T-helper 1 cell treated with Interleukin-12 subunit alpha and Interleukin-12 subunit beta and Interleukin-4 antibody, amounts not matched to agents 30 μg/mL and 1 μg/mL, for 36 hours (primary cell): ENCODE measurements at regions not wholly inside any gene's neighbourhood (a gene's known extent, or its start where the extent isn't known, plus 50 kb on each side); places are given as distances from the start of the nearest gene placed in this dataset.

Experiments
- H3K27ac Mint-ChIP-seq: one replicate; pipeline ENCODE4 v1.8.0; 2021; ENCODE audit warnings: mild to moderate bottlenecking, mixed read lengths
- H3K27me3 Mint-ChIP-seq: one replicate; pipeline ENCODE4 v1.8.0; 2021; ENCODE audit warnings: low read depth, mixed read lengths
- H3K36me3 Mint-ChIP-seq: one replicate; pipeline ENCODE4 v1.8.0; 2021; ENCODE audit warnings: low read depth, mixed read lengths
- H3K4me1 Mint-ChIP-seq: one replicate; pipeline ENCODE4 v1.8.0; 2021; ENCODE audit warnings: low read depth, mixed read lengths
- H3K4me3 Mint-ChIP-seq: one replicate; pipeline ENCODE4 v1.8.0; 2021; ENCODE audit warnings: mild to moderate bottlenecking, moderate library complexity, mixed read lengths
- H3K9me3 Mint-ChIP-seq: one replicate; pipeline ENCODE4 v1.8.0; 2021; ENCODE audit warnings: mixed read lengths

GRCh38 chr3:107247116-107247515, 130.1 kb upstream of the CCDC54 start:
- no peaks in the 10 kb centered on the region for H3K9me3 Mint-ChIP-seq
- H3K27me3 Mint-ChIP-seq, result peaks cover 3% of the 10 kb centered on the region
- no peak overlapping the region for H3K27ac Mint-ChIP-seq
- no peaks in the 10 kb centered on the region for H3K36me3 Mint-ChIP-seq
- no peaks in the 10 kb centered on the region for H3K4me1 Mint-ChIP-seq
- no peak overlapping the region for H3K4me3 Mint-ChIP-seq

GRCh38 chr3:107249132-107249531, 128.1 kb upstream of the CCDC54 start:
- H3K4me3 Mint-ChIP-seq, result no peak overlapping the region
- no peak overlapping the region for H3K27ac Mint-ChIP-seq
- H3K36me3 Mint-ChIP-seq, result no peaks in the 10 kb centered on the region
- H3K4me1 Mint-ChIP-seq, result no peaks in the 10 kb centered on the region
- no peaks in the 10 kb centered on the region for H3K9me3 Mint-ChIP-seq
- H3K27me3 Mint-ChIP-seq, result no peaks in the 10 kb centered on the region

DNA sequence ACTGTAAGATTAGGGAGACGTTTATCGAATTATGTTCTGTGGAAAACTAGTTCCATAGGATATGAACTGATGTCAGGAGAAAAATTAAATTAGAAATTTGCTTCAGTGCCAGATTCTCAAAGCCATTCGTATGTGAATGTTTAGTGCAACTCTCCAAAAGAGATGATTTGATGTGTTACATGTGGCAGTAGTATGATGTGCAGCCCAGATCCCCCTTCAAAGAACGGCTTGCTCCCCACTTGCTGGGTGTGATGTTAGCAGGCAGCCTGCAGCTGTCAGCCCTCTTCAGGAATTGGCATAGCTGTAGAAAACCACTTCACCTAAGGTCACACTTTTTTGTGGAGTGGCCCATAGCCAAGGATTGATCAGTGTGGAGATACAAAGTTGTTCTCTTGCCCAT, 127.0 kb upstream of the CCDC54 start:
- Mint-ChIP-seq H3K27ac (no peak overlapping the region), H3K4me3 (no peak overlapping the region), H3K9me3 (no peaks in the 10 kb centered on the region), H3K27me3 (peaks cover 3% of the 10 kb centered on the region), H3K4me1 (no peaks in the 10 kb centered on the region), H3K36me3 (no peaks in the 10 kb centered on the region)

DNA sequence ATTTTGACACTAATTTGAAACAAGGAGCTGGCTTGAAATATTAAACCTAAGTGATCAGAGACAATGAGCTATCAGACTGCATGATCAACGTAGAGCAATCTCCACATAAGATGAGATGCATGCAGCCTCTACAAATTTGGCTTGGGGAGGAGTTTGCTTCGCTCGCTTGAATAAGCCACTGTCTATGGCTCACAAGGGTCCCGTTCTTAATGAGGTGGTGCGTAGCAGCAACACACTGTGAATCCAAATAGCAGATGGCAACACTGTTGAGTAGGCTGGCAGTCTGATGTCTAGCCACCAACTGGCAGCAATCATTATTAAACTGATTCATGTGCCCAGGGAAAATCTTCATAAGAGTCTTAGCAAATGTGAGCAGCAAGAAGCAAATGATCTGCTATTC, 125.4 kb upstream of the CCDC54 start:
- H3K4me1 Mint-ChIP-seq, result no peaks in the 10 kb centered on the region
- H3K27ac Mint-ChIP-seq, result no peak overlapping the region
- no peaks in the 10 kb centered on the region for H3K9me3 Mint-ChIP-seq
- no peak overlapping the region for H3K4me3 Mint-ChIP-seq
- no peaks in the 10 kb centered on the region for H3K36me3 Mint-ChIP-seq
- peaks cover 3% of the 10 kb centered on the region for H3K27me3 Mint-ChIP-seq

DNA sequence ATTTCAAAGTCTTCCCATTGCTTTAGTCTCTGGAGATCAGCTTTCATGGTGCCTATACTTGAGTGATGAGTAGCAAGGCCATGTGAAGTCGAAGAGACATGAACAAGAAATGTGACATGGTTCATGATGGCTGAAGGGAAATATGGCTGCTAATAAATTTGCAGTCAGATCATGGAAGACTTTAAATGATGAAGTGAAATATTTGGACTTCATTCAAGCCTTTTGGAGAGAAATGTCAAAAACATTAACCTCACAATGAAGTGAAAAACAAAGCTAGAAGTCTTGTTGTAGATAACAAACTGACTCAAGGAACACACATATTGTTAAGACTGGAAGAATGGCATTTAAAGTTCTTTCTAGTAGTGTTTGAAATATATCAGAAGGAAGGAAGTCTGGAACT, 120.3 kb upstream of the CCDC54 start:
- Mint-ChIP-seq H3K9me3 (no peaks in the 10 kb centered on the region), H3K36me3 (no peaks in the 10 kb centered on the region), H3K27me3 (peaks cover 16% of the 10 kb centered on the region), H3K4me1 (no peaks in the 10 kb centered on the region), H3K27ac (no peak overlapping the region), H3K4me3 (no peak overlapping the region)

DNA sequence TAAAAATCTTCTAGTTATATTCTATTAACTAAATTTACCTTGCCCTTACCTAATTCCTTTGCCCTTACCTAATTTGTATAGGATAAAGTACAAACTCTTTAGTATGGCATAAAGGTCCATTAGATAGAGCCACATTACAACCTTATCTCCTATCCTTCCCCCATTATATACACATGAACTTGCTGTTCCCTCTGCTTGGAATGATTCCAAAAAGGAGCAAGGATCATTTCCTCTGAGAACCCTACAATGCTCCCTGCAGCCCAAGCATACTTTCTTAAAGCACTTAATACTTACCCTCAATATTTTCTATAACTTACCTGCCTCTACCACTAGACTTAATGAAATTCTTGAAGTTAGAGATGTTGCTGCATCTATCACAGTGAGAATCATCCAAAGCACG, 118.9 kb upstream of the CCDC54 start:
- no peak overlapping the region for H3K27ac Mint-ChIP-seq
- no peaks in the 10 kb centered on the region for H3K36me3 Mint-ChIP-seq
- no peaks in the 10 kb centered on the region for H3K9me3 Mint-ChIP-seq
- no peak overlapping the region for H3K4me3 Mint-ChIP-seq
- H3K27me3 Mint-ChIP-seq, result peaks cover 16% of the 10 kb centered on the region
- peaks cover 2% of the 10 kb centered on the region for H3K4me1 Mint-ChIP-seq

- Mint-ChIP-seq H3K9me3 (no peaks in the 10 kb centered on the region), H3K27me3 (peaks cover 14% of the 10 kb centered on the region), H3K27ac (no peak overlapping the region), H3K4me1 (peaks cover 3% of the 10 kb centered on the region), H3K36me3 (no peaks in the 10 kb centered on the region), H3K4me3 (no peak overlapping the region)
Observed at GRCh38 chr3:107260207-107260606, 117.0 kb upstream of the CCDC54 start.

- no peaks in the 10 kb centered on the region for H3K36me3 Mint-ChIP-seq
- H3K27ac Mint-ChIP-seq, result no peak overlapping the region
- no peaks in the 10 kb centered on the region for H3K9me3 Mint-ChIP-seq
- H3K27me3 Mint-ChIP-seq, result peaks cover 7% of the 10 kb centered on the region
- no peak overlapping the region for H3K4me3 Mint-ChIP-seq
- H3K4me1 Mint-ChIP-seq, result peaks cover 3% of the 10 kb centered on the region
Observed at GRCh38 chr3:107263269-107264021, 113.8 kb upstream of the CCDC54 start.

DNA sequence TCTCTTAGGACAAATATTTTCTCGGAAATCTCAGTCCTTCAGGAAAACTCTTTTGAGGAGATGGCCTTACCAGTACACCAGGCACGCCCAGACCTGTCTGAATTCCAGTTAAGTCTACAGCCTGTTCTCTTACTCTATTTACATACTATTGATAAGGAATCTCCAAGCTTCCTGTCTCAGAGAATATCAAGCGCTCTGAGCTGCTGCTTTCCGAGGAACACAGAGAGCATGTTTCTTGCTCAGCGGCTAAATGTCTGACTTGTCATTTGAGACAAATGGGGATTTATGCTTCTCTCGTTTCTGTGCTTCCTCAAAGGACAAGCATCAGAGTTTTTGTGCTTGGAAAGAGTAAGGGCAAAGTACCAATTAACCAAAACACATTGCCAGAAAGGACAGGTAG, 112.4 kb upstream of the CCDC54 start:
- H3K27ac Mint-ChIP-seq, result no peak overlapping the region
- H3K27me3 Mint-ChIP-seq, result peaks cover 6% of the 10 kb centered on the region
- H3K4me1 Mint-ChIP-seq, result peaks cover 3% of the 10 kb centered on the region
- no peak overlapping the region for H3K4me3 Mint-ChIP-seq
- no peaks in the 10 kb centered on the region for H3K9me3 Mint-ChIP-seq
- H3K36me3 Mint-ChIP-seq, result no peaks in the 10 kb centered on the region

DNA sequence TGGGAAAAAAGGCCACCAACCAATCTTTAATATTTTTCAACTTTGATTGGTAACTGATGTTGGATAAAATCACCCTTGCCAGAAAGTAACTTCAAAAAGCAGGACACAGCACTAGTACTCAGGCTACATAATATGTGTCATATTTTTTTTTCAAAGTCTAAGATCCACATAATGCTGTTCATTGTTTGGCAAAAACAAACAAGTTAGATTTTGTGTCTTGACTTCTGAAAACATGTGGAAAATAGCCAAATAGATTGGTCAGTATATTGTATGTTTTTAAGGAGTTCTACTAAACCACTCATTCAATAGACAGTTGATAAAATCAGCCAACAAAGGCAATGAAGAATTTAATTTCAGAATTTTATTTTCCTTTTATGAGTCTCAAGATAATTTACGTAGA, 111.7 kb upstream of the CCDC54 start:
- H3K36me3 Mint-ChIP-seq, result no peaks in the 10 kb centered on the region
- H3K27me3 Mint-ChIP-seq, result peaks cover 10% of the 10 kb centered on the region
- H3K4me3 Mint-ChIP-seq, result no peak overlapping the region
- no peak overlapping the region for H3K27ac Mint-ChIP-seq
- H3K9me3 Mint-ChIP-seq, result no peaks in the 10 kb centered on the region
- H3K4me1 Mint-ChIP-seq, result peaks cover 3% of the 10 kb centered on the region

DNA sequence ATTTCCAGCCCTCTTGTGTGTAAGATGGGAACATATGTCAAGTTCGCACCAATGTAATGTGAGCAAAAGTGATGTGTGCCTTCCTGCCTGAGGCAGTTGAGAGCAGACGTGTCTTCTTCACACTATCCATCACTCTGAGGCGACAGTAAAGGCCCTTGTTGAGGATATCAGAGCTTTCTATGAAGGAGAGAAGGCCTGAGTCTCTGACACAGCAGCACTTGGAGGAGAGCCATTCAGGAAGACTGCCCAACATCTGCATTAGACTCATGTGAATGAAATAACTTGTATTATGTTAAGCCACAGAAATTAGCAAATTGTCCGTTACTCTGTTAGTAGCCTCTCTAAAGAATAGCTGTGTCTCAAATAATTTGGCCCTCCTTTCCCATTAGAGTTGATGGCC, 108.8 kb upstream of the CCDC54 start:
- H3K27me3 Mint-ChIP-seq, result peaks cover 15% of the 10 kb centered on the region
- H3K36me3 Mint-ChIP-seq, result no peaks in the 10 kb centered on the region
- H3K27ac Mint-ChIP-seq, result no peak overlapping the region
- no peaks in the 10 kb centered on the region for H3K9me3 Mint-ChIP-seq
- H3K4me3 Mint-ChIP-seq, result no peak overlapping the region
- H3K4me1 Mint-ChIP-seq, result no peaks in the 10 kb centered on the region

DNA sequence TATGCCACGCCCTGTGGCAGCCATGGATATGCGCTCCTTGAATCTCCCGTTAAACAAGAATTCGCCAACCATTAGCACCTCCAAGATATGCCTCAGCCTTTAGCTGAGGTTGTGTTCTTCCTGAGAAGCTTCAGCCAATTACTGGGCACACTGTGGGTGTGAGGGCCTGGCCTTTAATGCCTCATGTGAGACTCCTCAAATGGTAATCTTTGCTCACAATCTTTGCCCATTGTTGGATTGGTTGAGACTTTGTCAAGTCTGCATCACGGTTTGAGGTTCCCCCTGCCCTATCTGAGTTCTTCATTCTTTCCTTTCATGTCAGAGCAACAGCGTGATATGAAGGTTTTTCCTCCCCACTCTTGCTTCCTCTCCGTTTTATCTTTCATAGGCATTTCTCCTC, 108.1 kb upstream of the CCDC54 start:
- no peak overlapping the region for H3K27ac Mint-ChIP-seq
- H3K4me1 Mint-ChIP-seq, result no peaks in the 10 kb centered on the region
- no peaks in the 10 kb centered on the region for H3K9me3 Mint-ChIP-seq
- no peaks in the 10 kb centered on the region for H3K36me3 Mint-ChIP-seq
- H3K27me3 Mint-ChIP-seq, result peaks cover 15% of the 10 kb centered on the region
- no peak overlapping the region for H3K4me3 Mint-ChIP-seq

DNA sequence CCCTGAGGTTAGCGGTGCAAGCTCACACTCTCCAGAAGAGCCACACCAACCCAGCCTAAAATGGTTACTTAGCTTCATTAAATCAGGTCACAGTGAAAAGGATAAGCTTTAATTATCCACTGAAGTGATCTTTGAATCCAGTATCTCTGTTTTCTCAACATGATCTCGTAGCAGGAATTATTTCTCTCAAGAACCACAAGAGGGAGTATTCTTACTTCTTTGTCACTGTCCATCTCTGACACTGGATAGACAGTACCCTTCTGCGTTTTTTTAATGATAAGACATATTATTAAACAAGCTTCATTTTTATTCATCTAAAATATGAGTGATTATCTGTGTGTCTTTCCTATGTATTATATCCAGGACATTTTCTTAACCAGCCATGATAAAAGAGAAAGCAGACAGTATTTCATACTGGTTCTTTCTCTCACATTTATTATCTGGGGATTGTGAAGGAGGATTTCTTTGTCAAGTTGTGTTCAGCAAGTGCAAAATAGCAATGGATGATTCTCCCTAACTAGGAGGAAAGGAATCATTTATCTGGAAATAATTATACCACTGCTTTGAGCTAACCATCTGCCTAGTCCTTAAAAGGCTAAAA, 105.4 kb upstream of the CCDC54 start:
- H3K9me3 Mint-ChIP-seq, result no peaks in the 10 kb centered on the region
- no peaks in the 10 kb centered on the region for H3K36me3 Mint-ChIP-seq
- no peak overlapping the region for H3K27ac Mint-ChIP-seq
- H3K4me1 Mint-ChIP-seq, result no peaks in the 10 kb centered on the region
- H3K27me3 Mint-ChIP-seq, result peaks cover 29% of the 10 kb centered on the region
- H3K4me3 Mint-ChIP-seq, result no peak overlapping the region

- no peak overlapping the region for H3K4me3 Mint-ChIP-seq
- no peaks in the 10 kb centered on the region for H3K36me3 Mint-ChIP-seq
- H3K27me3 Mint-ChIP-seq, result peaks cover 33% of the 10 kb centered on the region
- no peak overlapping the region for H3K27ac Mint-ChIP-seq
- no peaks in the 10 kb centered on the region for H3K4me1 Mint-ChIP-seq
- no peaks in the 10 kb centered on the region for H3K9me3 Mint-ChIP-seq
Observed at GRCh38 chr3:107272471-107272870, 104.8 kb upstream of the CCDC54 start.

GRCh38 chr3:107272885-107273284, 104.4 kb upstream of the CCDC54 start:
- Mint-ChIP-seq H3K4me1 (no peaks in the 10 kb centered on the region), H3K27ac (no peak overlapping the region), H3K4me3 (no peak overlapping the region), H3K36me3 (no peaks in the 10 kb centered on the region), H3K9me3 (no peaks in the 10 kb centered on the region), H3K27me3 (peaks cover 33% of the 10 kb centered on the region)
